Transverse colon (tissue), 4 donors: ENCODE measurements at regions not wholly inside any gene's neighbourhood (a gene's known extent, or its start where the extent isn't known, plus 50 kb on each side); places are given as distances from the start of the nearest gene placed in this dataset.

Experiments used
- CTCF ChIP-seq, 5 experiments: fragments of 200-600 bp in 3 of 5; fragments of 450-650 bp in 2 of 5; sonication (generic) in 3 of 5; IDR thresholded peaks; 1 replicate in 2 of 5; 2 replicates in 3 of 5; pipeline ENCODE4 v1.5.1; 2016 to 2017; ENCODE audit warnings: antibody characterized with exemption in 5 of 5, inconsistent platforms in 3 of 5, mild to moderate bottlenecking in 2 of 5, moderate library complexity in 1 of 5
- EP300 ChIP-seq: sonication (generic); formaldehyde crosslinking; IDR thresholded peaks from one replicate; pipeline ENCODE4 v1.6.1; 2017; ENCODE audit warnings: antibody characterized with exemption, low read depth
- POLR2A ChIP-seq: fragments of 450-650 bp; IDR thresholded peaks from one replicate; pipeline ENCODE4 v1.6.1; 2016; ENCODE audit warnings: antibody characterized with exemption, mild to moderate bottlenecking, moderate library complexity
- POLR2AphosphoS5 ChIP-seq, 3 donors: sonication (generic); formaldehyde crosslinking; IDR thresholded peaks; one replicate each; pipeline ENCODE4 v1.6.1; 2016; ENCODE audit warnings: antibody characterized with exemption in 3 of 3

GRCh38 chr3:166405896-166406295 is 568.7 kb upstream of the BCHE start:
- TF ChIP-seq POLR2A (no peak), CTCF (IDR thresholded peaks at IDR 0.05) (no peak), POLR2AphosphoS5 (IDR thresholded peaks at IDR 0.05) (no peak), EP300 (no peak)
